ENCODE measurements at regions not wholly inside any gene's neighbourhood (a gene's known extent, or its start where the extent isn't known, plus 50 kb on each side); places are given as distances from the start of the nearest gene placed in this dataset.

- intact Hi-C loops (cut with DNase I; ENCODE audit: low total_unique reads) (no loop called here), in situ Hi-C loops (cut with MboI; ENCODE audit: low pct_ligation_motif_present in 1 of 4, low pct_unique_long_range_greater_than_20kb in 1 of 4, low sequenced_read_pairs in 3 of 4) (no loop called here)
- no peak for DNase-seq
- TF ChIP-seq POLR2A (IDR thresholded peaks at IDR 0.05) (no peak), CTCF (IDR thresholded peaks at IDR 0.05) (no peak)
- no peaks in the 10 kb centered on the region for H3K4me1 ChIP-seq
- no peak overlapping the region for H3K4me3 ChIP-seq
- H3K27me3 ChIP-seq: no peaks in the 10 kb centered on the region
- H3K36me3 ChIP-seq: no peaks in the 10 kb centered on the region
- H3K27ac ChIP-seq: no peak overlapping the region
- H3K9me3 ChIP-seq: no peaks in the 10 kb centered on the region
Measured at GRCh38 chr4:154958121-154958520, 177.0 kb downstream of the RBM46 start.

DNA sequence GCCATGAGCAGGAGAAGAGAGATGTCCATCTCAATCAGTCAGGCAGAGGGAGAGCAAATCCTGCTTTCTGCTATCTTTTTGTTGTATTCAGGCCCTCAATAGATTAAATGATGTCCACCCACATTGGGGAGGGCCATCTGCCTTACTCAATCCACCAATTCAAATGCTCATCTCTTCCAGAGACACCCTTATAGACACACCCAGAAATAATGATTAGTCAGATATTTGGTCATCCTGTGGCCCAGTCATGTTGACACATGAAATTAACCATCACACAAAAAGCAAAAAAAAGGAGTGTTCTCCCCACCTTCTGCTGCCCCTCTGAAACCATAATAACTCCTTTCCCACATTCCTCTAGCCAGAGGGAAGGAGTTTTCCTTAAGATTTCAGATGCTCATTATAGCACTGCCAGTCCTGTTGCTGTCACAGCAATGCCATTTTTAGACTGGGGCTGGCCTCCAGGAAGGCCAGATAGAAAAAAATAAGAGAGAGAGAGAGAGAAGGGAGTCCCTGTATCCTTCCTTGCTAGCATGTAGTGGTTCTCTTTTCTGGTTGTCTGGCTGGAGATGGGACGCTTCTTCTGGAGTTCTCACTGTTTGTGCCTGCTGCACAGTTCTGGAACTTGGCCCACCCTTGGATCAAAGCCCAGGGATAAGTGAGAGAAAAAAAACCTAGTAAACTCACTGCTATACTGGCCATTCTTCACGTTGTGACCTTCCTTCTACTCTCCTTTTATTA is 177.7 kb downstream of the RBM46 start:
- DNase-seq: peak; percentile 19
- Histone ChIP-seq H3K36me3 (no peaks in the 10 kb centered on the region), H3K4me3 (no peak overlapping the region), H3K27me3 (no peaks in the 10 kb centered on the region), H3K9me3 (no peaks in the 10 kb centered on the region), H3K4me1 (no peaks in the 10 kb centered on the region), H3K27ac (no peak overlapping the region)
- 9 to 46% methylated on average over 2 of the region's 2 CpGs for WGBS, 2 donors (ENCODE audit: low coverage in 1 of 2)
- intact Hi-C loops (cut with DNase I; ENCODE audit: low total_unique reads): no loop called here
- no peak for TF ChIP-seq EP300 (IDR thresholded peaks at IDR 0.05; ENCODE audit: low read depth)
- TF ChIP-seq POLR2AphosphoS5 (IDR thresholded peaks at IDR 0.05): no peak
- no peak for TF ChIP-seq POLR2A (IDR thresholded peaks at IDR 0.05)
- TF ChIP-seq CTCF (IDR thresholded peaks at IDR 0.05): no peak
- in situ Hi-C loops (cut with MboI; ENCODE audit: low pct_ligation_motif_present in 1 of 4, low pct_unique_long_range_greater_than_20kb in 1 of 4, low sequenced_read_pairs in 3 of 4): no loop called here

DNA sequence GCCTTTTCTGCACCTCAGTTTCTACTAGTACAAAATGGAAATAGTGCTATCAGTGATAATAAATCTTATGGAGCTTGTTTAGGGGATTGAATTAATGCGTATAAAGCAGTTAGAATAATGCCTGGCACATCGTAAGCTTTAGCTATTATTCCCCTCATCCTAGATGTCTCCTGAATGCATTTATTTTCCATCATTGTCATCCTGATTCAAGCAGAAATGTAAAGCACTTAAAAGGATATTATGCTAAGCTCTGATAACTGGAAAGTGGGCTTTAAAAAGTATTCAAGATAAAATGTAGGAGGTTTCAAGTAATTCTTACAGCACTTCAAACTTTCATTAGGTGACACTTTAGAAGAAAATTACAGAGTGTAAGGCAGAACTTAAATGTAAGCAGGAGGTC is 178.7 kb downstream of the RBM46 start:
- Histone ChIP-seq H3K36me3 (no peaks in the 10 kb centered on the region), H3K27ac (no peak overlapping the region), H3K4me3 (no peak overlapping the region), H3K27me3 (no peaks in the 10 kb centered on the region), H3K4me1 (no peaks in the 10 kb centered on the region), H3K9me3 (no peaks in the 10 kb centered on the region)
- whole genome bisulfite sequencing, 2 donors (ENCODE audit: low coverage in 1 of 2): 91 to 100% methylated on average over 1 to 2 of the region's 2 CpGs
- DNase-seq: no peak
- intact Hi-C loops (cut with DNase I; ENCODE audit: low total_unique reads) (no loop called here), in situ Hi-C loops (cut with MboI; ENCODE audit: low pct_ligation_motif_present in 1 of 4, low pct_unique_long_range_greater_than_20kb in 1 of 4, low sequenced_read_pairs in 3 of 4) (no loop called here)
- no peak for TF ChIP-seq CTCF (IDR thresholded peaks at IDR 0.05)
- TF ChIP-seq EP300 (IDR thresholded peaks at IDR 0.05; ENCODE audit: low read depth): no peak
- no peak for TF ChIP-seq POLR2A (IDR thresholded peaks at IDR 0.05)
- TF ChIP-seq POLR2AphosphoS5 (IDR thresholded peaks at IDR 0.05): no peak

DNA sequence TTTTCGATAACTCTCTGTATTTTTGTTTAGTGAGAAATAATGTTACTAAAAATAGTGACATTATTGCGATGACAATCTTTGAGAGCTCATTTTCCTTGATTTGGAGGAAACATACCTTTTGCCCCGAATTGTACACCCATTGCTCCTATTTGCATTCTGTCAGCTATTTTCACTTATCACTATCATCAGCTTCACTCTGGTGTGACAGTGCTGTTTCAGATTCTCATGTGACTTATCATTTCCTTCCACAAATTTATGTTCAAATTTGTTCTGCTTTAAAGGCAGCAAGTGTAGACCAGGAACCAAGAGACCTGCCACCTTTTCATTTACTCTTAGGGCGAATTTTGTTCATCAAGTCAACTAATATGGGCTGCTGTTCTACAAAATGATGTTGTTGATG is 179.4 kb downstream of the RBM46 start:
- H3K36me3 ChIP-seq: no peaks in the 10 kb centered on the region
- H3K9me3 ChIP-seq: no peaks in the 10 kb centered on the region
- no peak overlapping the region for H3K4me3 ChIP-seq
- H3K27ac ChIP-seq: no peak overlapping the region
- 75 to 79% methylated on average over 4 of the region's 4 CpGs for WGBS, 2 donors (ENCODE audit: low coverage in 1 of 2)
- in situ Hi-C loops (cut with MboI; ENCODE audit: low pct_ligation_motif_present in 1 of 4, low pct_unique_long_range_greater_than_20kb in 1 of 4, low sequenced_read_pairs in 3 of 4) (no loop called here), intact Hi-C loops (cut with DNase I; ENCODE audit: low total_unique reads) (no loop called here)
- DNase-seq: no peak
- no peaks in the 10 kb centered on the region for H3K4me1 ChIP-seq
- H3K27me3 ChIP-seq: no peaks in the 10 kb centered on the region
- TF ChIP-seq POLR2A (IDR thresholded peaks at IDR 0.05) (no peak), CTCF (IDR thresholded peaks at IDR 0.05) (no peak), EP300 (IDR thresholded peaks at IDR 0.05; ENCODE audit: low read depth) (no peak), POLR2AphosphoS5 (IDR thresholded peaks at IDR 0.05) (no peak)
